ENCODE measurements at regions not wholly inside any gene's neighbourhood (a gene's known extent, or its start where the extent isn't known, plus 50 kb on each side); places are given as distances from the start of the nearest gene placed in this dataset.
A peak's percentile ranks its signal among the peaks of the same experiment; 100 is the strongest.
"Not testable (repeated sequence)": the region's sequence is repeated elsewhere in the genome, so short reads cannot be mapped to it uniquely, and the experiment has no call there.

DNA sequence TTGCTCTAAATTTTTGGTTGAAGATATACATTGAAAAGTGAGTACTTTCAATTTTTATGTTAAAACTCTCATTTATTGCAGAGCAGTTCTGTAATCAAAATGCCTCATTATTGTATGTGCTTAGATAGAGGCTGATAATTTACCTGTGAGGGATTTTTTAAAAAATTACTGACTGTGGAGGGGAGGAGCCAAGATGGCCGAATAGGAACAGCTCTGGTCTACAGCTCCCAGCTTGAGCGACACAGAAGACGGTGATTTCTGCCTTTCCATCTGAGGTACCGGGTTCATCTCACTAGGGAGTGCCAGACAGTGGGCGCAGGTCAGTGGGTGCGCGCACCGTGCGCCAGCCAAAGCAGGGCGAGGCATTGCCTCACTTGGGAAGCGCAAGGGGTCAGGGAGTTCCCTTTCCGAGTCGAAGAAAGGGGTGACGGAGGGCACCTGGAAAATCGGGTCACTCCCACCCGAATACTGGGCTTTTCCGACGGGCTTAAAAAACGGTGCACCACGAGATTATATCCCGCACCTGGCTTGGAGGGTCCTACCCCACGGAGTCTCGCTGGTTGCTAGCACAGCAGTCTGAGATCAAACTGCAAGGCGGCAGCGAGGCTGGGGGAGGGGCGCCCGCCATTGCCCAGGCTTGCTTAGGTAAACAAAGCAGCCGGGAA, 89.4 kb downstream of the DDX11 start:
- not testable (repeated sequence) for DNase-seq (ENCODE audit: low read depth)

- not testable (repeated sequence) for DNase-seq (ENCODE audit: low read depth)
These were observed 100.6 kb downstream of the DDX11 start for GRCh38 chr12:31174293-31174692.

DNA sequence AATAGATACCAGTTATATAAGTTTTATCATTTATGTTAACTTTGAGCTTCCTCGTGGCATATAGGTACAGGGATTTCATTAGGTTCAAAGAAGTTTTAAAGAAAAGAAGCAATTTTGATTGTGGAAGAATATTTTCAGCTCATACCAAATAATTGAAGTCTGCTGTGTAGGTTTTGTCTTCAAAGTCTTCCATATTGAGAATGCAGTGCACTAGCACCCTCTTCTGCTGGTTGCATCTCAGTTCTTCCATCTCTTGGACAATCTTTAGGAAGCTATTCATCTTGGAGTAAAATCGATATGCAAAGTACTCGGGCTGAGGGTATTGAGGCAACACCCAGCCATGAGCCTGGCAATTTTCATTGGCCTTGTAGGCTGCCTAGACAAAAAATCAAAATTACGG, 103.9 kb downstream of the DDX11 start:
- DNase-seq (ENCODE audit: low read depth) = not testable (repeated sequence)

DNA sequence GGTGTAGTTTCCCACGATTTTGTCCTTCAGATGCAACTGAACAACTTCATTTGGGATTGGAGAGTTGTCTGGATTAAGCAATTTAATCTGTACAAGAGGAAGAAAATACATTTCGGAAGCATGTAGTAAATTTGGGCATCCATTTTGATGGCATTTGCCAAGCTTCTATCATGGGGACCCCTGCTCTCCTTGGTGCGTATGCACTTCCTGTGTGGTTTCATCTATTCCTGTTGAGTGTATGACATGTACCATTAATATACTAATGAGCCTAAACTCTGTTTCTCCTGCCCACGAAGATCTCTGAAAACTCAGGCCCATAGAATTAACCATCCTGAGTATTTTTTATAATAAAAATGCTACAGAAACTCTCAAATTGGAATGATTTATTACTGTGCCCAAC, 105.2 kb downstream of the DDX11 start:
- not testable (repeated sequence) for DNase-seq (ENCODE audit: low read depth)

GRCh38 chr12:31179627-31180237, 106.1 kb downstream of the DDX11 start:
- not testable (repeated sequence) for DNase-seq (ENCODE audit: low read depth)

DNA sequence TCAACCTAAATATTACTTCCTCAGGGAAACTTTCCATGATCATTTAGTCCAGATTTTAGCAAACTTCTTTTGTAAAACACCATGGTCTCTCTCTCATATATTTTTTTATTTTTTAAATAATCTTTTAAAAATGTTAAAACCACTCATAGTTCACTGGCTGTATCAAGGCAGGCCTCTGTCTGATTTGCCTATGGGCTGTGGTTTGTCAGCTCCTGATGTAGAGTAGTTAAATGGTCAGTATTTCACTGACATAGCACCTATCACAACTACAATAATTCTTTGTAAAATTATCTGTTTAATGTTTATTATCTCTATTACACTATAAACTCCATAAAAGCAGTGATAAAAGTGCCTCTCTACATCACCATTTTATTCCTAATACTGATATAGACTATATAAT, 108.9 kb downstream of the DDX11 start:
- not testable (repeated sequence) for DNase-seq (ENCODE audit: low read depth)

- DNase-seq (ENCODE audit: low read depth) = not testable (repeated sequence)
These were observed 109.4 kb downstream of the DDX11 start for GRCh38 chr12:31183107-31183506.

GRCh38 chr12:31183899-31184298, 110.2 kb downstream of the DDX11 start:
- not testable (repeated sequence) for DNase-seq (ENCODE audit: low read depth)

- DNase-seq (ENCODE audit: low read depth) = not testable (repeated sequence)
These were observed 111.0 kb downstream of the DDX11 start for GRCh38 chr12:31184667-31185066.

DNA sequence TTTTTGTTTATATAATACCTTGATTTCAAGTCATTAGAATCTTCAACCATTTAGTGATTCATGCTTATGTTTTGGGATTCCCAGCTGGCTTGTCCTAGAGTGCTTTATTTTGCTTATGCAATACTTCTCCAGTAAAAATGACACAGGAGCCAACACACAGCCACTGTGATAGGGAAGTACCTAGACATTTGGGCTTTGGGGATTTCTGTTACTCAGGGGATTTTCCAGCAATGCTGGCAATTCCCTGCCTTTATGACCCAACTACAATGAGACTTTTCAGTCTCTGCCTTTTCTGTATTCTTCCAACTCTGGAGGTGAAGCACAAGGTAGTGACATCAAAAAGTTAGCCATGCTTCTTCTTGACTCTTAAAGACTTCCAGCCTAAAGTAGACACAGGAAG, 119.0 kb downstream of the DDX11 start:
- not testable (repeated sequence) for DNase-seq (ENCODE audit: low read depth)

DNA sequence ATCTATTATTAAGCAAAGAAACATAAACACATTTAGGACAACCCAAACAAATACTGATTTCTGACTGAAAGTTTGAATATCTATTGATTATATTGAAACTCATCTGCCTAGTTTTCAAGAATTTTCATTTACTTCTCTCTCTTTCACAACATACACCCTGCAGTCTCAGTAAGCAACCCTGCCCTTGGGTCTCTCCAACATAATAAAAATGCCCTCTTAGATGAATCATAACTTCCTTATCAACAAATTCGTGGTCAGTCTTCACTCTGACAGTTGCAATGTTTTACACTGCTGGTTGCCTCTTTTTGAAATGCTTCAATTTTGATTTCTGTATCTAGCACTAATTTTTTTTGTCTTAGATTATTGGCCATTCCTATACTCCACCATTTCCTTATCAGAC, 122.0 kb downstream of the DDX11 start:
- not testable (repeated sequence) for DNase-seq (ENCODE audit: low read depth)

DNA sequence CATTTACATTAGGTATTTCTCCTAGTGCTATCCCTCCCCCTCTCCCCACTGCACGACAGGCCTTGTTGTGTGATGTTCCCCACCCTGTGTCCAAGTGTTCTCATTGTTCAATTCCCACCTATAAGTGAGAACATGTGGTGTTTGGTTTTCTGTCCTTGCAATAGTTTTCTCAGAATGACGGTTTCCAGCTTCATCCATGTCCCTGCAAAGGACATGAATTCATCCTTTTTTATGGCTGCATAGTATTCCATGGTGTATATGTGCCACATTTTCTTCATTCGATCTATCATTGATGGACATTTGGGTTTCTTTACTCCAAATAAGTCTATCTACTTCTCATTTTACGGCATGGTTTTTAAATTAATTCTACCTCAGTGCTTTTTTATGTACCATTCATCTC, 125.8 kb downstream of the DDX11 start:
- DNase-seq (ENCODE audit: low read depth) = not testable (repeated sequence)

DNA sequence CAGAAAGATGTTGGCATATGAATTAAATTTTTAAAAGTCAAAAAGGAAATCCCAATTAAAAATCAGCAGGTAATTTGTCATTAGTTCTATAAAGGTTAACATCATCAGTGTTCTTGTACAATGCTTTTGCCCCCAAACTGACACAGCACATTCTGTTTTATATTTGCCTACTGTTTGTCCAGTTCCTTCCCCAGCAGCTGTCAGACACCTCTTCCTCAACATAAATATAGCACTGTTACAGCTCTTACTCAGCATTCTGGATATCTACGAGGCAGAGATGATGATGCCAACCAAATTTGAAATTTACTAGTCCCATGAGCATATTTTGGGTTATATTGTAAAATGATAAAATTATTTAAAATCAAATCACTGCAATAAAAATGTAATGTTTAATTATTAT, 124.6 kb downstream of the SINHCAF start:
- DNase-seq (ENCODE audit: low read depth) = no peak

DNA sequence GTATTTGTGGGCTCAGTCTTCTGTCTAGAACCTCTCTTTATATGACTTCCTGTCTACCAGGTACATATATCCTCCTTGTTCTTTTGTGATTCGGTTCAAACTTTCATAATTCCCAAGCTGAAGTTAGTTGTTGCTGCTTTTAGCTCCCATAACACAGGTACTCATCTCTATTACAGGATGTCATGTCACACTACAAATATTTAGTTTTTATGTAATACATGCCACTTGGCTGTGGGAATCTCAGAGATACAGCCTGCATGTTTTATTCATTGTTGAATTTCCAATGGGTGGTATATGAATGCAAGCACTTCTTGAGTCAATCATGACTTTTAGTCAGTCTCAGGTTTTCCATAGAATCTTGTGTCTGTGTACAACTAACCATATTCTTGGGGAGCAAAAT, 122.7 kb downstream of the SINHCAF start:
- no peak for DNase-seq (ENCODE audit: low read depth)

DNA sequence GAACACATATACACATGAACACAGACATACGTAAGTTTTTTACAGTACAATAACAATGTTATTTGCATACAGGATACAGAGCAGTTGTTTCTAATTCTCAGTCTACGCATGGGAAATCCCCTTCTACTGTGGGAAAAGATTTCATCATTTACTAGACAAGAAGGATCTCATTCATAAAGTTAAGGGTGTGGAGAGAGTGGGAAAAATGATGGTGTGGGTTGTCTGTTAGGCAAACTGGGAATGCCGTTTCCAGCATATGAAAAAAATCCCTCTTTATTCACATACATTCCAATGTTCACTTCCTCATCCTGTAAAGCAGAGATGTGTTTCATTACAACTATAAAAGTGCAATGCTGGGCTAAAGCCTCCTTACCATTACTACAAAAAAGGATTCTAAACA, 120.9 kb downstream of the SINHCAF start:
- peak; percentile 29 for DNase-seq (ENCODE audit: low read depth)

DNA sequence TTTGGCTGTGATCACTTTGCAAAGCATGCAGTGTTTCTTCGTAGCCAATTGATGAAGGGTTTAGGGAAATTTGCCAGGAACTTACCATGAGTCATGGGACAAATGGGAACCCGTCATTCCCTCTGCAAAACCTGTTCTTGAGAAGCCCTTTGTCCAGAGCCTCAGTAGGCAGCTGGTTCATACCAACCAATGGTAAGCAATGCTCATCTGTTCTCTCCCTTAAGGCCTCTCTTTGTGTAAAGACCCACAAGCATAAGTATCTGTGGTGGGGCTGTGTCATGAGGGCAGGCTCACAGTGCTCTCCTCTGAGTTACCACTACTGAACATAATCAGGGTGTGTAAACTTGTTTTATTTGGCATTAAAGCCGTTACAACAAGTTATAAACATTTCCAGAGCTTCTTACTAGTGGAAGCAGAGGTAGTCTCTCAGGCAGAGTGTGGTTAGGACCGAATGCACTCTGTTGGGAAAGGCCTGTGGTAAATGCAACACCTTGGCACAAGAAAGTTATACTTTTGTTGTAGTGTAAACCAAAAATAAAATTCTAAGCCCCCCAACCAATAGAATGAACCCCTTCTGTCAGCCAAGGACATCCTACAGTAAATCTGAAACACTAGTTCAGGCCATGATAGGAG, 119.8 kb downstream of the SINHCAF start:
- peak; percentile 73 for DNase-seq (ENCODE audit: low read depth)

- DNase-seq (ENCODE audit: low read depth) = no peak
These were observed 118.0 kb downstream of the SINHCAF start for GRCh38 chr12:31207799-31208465.

DNA sequence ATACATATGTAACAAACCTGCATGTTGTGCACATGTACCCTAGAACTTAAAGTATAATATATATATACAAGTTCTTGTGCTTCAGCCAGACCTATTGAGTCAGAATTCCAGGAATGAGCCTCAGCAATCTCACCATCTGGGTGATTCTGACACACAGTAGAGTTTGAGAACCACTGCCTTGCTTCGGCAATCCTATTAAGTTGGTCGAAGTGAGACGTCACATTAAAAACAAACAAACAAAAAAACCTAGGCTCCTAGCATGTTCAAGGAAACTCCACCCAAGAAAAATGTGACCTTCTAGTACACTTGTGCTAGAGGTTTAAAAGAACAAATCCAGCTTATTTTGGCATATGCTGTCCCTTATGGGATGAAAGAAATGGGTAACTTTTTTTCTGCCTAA, 115.8 kb downstream of the SINHCAF start:
- DNase-seq (ENCODE audit: low read depth) = no peak

GRCh38 chr12:31210541-31210940, 115.4 kb downstream of the SINHCAF start:
- no peak for DNase-seq (ENCODE audit: low read depth)

DNA sequence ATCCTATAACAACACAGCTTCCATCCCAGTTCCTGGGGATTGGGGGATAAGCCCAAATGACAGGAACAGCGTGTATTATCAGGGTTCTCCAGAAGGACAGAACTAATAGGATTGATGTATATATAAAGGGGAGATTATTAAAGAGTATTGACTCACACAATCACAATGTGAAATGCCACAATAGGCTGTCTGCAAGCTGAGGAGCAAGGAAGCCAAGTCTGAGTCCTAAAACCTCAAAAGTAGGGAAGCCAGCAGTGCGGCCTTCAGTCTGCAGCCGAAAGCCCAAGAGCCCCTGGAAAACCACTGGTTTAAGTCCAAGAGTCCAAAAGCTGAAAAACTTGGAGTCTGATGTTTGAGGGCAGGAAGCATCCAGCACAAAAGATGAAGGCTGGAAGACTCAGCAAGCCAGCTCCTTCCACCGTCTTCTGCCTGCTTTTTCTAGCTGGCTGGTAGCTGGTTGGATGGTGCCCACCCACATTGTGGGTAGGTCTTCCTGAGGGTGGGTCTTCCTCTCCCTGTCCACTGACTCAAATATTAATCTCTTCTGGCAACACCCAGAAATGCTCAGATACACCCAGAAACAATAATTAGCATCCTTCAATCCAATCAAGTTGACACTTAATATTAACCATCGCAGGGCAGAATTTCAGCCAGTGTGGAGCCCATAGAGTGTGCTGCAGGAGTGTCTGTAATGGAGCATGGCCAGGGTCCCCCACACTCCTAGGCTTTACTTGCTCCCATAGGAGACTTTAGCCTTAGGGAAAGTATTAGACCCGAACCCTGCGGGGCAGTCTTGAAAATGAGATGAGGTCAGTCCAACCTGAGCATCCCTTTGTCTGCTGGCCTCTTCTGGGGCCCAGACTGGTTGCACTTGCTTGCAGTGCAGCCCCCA, 111.1 kb downstream of the SINHCAF start:
- DNase-seq (ENCODE audit: low read depth) = no peak

DNA sequence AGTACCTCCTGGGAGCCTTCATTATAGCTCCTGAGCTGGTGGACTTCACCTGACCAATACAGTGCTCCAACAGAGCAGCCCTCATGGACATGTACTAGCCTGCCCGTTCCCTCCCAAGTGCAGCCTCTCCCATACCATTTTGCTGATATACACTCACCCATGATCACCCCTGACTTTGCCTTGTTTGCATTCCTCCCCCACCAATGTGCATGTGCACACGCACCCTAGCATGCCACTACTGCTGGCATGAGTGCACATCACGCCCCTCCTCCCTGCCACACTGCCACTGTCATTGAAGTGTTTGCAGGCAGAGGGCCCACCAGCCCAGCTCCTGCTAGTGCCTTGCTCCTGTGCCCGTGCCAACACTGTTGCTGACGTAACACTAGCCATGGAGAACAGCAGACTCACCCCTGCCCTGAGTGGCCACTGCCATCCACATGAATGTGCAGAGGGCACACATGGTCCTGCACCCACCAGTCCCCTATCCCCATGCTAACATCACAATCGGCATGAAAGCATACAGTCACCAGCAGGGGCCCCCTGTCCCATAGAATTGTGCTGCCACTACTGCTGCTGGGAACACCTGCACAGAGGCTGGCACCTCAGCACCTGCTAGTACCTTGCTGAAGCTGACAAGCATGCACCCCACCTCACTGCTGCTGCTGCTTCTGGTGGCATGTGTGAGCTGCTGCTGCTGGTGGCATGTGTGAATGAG, 110.3 kb downstream of the SINHCAF start:
- no peak for DNase-seq (ENCODE audit: low read depth)

All from fibroblast of the conjunctiva (primary cell).